ENCODE measurements at regions not wholly inside any gene's neighbourhood (a gene's known extent, or its start where the extent isn't known, plus 50 kb on each side); places are given as distances from the start of the nearest gene placed in this dataset.
A peak's percentile ranks its signal among the peaks of the same experiment; 100 is the strongest.
"Not testable (repeated sequence)": the region's sequence is repeated elsewhere in the genome, so short reads cannot be mapped to it uniquely, and the experiment has no call there.

DNA sequence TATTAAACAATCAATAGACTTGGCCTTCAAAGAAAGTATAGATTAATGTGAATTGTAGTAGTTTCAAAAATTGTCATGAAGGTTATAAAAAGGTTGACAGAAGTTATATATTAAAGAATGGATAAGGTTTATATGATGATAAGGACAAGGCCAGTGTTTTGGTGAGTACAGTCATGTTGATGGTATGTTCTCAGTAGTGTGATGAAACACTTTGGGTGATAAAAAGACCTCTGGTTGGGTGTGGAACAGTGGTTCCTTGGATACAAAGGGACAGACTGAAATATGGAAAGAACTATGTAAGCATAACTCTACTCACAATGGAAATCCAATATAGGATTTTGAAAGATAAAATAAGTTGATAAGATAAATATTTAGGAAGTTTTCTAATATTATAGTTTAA, 866.3 kb downstream of the ANKRD7 start:
- TF ChIP-seq, protein P1, sequence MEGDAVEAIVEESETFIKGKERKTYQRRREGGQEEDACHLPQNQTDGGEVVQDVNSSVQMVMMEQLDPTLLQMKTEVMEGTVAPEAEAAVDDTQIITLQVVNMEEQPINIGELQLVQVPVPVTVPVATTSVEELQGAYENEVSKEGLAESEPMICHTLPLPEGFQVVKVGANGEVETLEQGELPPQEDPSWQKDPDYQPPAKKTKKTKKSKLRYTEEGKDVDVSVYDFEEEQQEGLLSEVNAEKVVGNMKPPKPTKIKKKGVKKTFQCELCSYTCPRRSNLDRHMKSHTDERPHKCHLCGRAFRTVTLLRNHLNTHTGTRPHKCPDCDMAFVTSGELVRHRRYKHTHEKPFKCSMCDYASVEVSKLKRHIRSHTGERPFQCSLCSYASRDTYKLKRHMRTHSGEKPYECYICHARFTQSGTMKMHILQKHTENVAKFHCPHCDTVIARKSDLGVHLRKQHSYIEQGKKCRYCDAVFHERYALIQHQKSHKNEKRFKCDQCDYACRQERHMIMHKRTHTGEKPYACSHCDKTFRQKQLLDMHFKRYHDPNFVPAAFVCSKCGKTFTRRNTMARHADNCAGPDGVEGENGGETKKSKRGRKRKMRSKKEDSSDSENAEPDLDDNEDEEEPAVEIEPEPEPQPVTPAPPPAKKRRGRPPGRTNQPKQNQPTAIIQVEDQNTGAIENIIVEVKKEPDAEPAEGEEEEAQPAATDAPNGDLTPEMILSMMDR (IDR thresholded peaks at IDR 0.05; ENCODE audit: low read depth, low read length) = no peak
- DNase-seq (ENCODE audit: low read depth in 2 of 2) = peak in 1 of 2 donors; percentile 3
- H3K4me3 ChIP-seq (replicated peaks in 1 of 2; ENCODE audit: low read depth in 2 of 2, low read length in 2 of 2) = no peak overlapping the region

DNA sequence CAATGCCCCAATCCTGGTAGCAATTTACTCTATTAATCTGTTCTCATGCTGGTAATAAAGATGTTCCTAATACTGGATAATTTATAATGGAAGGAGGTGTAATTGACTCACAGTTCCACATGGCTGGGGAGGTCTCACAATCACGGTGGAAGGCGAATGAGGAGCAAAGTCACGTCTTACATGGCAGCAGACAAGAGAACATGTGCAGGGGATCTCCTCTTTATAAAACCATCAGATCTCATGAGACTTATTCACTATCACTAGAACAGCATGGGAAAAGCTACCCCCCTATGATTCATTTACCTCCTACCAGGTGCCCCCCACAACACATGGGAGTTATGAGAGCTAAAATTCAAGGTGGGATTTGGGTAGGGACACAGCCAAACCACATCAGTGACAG, 872.2 kb downstream of the ANKRD7 start:
- H3K4me3 ChIP-seq (replicated peaks in 1 of 2; ENCODE audit: low read depth in 2 of 2, low read length in 2 of 2) = no peak overlapping the region
- DNase-seq (ENCODE audit: low read depth in 2 of 2) = no peak
- TF ChIP-seq, protein P1 (IDR thresholded peaks at IDR 0.05; ENCODE audit: low read depth, low read length) = no peak

DNA sequence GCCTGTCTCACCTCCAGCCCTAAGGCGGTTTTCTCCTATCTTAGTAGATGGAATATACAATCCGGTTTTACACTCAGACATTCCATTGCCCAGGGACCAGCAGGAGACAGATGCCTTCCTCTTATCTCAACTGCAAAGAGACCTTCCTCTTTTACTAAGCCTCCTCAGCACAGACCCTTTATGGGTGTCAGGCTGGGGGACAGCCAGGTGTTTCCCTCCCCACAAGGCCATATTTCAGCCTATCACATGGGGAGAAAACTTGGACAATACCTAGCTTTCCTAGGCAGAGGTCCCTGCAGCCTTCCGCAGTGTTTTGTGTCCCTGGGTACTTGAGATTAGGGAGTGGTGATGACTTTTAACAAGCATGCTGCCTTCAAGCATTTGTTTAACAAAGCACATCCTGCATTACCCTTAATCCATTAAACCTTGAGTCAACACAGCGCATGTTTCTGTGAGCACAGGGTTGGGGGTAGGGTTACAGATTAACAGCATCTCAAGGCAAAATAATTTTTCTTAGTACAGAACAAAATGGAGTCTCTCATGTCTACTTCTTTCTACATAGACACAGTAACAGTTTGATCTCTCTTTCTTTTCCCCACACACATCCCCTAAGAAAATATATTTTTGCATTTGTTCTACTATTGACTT, 876.2 kb downstream of the ANKRD7 start:
- DNase-seq (ENCODE audit: low read depth in 2 of 2); H3K4me3 ChIP-seq (replicated peaks in 1 of 2; ENCODE audit: low read depth in 2 of 2, low read length in 2 of 2): not testable (repeated sequence)

DNA sequence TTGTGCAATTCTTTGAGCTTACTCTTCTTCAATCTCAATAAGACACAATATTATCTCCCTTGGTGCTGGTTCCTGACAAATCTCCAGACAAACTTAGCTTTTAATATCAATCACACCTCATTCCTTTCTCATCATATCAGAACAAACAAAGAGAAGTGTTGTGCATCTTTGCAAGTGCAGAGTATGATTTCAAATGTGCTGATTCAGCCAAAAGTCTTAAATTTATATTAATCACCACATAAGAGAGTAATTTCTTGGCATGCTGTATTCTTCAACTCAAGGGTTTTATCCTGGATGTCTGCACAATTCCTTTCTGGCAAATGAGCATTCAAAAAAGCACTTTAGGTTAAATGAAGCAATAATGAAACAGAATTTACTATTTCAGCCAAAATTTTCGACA, 877.8 kb downstream of the ANKRD7 start:
- no peak for DNase-seq (ENCODE audit: low read depth in 2 of 2)
- TF ChIP-seq, protein P1 (IDR thresholded peaks at IDR 0.05; ENCODE audit: low read depth, low read length) = no peak
- H3K4me3 ChIP-seq (replicated peaks in 1 of 2; ENCODE audit: low read depth in 2 of 2, low read length in 2 of 2) = no peak overlapping the region

DNA sequence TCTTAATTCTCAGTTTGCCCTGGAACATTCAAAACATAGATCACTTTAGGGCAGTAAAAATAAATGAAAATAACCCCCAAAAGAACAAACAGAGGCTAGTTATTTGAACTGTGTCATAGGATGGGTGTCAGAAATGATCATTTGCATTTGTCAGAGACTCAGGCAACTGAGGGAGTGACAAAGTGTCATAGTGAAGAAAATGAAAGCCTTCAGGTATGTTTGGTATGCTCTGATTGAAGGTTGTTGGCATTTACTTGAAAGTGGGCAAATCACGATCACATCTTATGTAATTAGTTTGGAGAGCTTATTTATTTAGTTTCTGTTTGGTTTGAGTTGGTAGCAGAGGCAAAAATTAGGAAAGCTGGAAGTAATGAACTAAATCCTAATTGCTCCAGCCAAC, 880.9 kb downstream of the ANKRD7 start:
- no peak overlapping the region for H3K4me3 ChIP-seq (replicated peaks in 1 of 2; ENCODE audit: low read depth in 2 of 2, low read length in 2 of 2)
- TF ChIP-seq, protein P1 (IDR thresholded peaks at IDR 0.05; ENCODE audit: low read depth, low read length) = no peak
- DNase-seq (ENCODE audit: low read depth in 2 of 2) = no peak

DNA sequence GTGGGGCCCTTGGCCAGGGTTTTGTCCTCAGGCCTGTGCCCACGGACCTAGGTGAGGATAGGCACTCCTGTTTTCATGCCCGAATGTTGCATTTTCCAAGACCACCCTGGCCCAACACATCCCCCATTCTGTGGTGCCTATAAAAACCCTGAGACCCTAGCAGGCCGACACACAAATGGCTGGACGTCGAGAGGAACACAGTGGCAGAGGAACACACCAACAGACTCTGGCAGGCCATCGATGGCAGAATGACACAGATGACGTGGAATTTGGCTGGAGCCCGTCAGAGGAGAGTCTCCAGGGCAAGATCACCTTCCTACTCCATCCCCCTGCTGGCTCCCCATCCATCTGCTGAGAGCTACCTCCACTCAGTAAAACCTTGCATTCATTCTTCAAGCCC, 898.8 kb downstream of the ANKRD7 start:
- TF ChIP-seq, protein P1 (IDR thresholded peaks at IDR 0.05; ENCODE audit: low read depth, low read length) = no peak
- H3K4me3 ChIP-seq (replicated peaks in 1 of 2; ENCODE audit: low read depth in 2 of 2, low read length in 2 of 2) = no peak overlapping the region

DNA sequence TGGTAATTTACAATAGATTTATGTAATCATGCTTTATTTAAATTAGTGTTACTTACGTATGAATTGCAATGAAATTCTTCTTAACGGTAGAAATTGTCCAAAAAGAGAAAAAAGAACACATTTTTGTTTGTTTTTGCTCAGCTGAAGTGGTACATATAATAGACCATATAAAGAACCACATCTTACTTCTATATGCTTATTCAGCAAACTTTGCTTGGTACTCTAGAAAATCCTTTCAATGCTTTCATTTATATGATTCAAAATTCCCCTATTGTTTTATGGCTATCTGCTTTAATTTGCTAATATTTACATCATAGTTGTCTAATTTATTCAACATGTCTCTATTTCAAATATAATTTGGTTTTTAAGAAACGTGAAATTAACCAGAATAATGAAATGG, 903.2 kb downstream of the ANKRD7 start:
- no peak overlapping the region for H3K4me3 ChIP-seq (replicated peaks in 1 of 2; ENCODE audit: low read depth in 2 of 2, low read length in 2 of 2)
- TF ChIP-seq, protein P1 (IDR thresholded peaks at IDR 0.05; ENCODE audit: low read depth, low read length) = no peak
- no peak for DNase-seq (ENCODE audit: low read depth in 2 of 2)

More for the DNA sequence above, 898.8 kb downstream of the ANKRD7 start:
- no peak for DNase-seq (ENCODE audit: low read depth in 2 of 2)
